ENCODE measurements at regions not wholly inside any gene's neighbourhood (a gene's known extent, or its start where the extent isn't known, plus 50 kb on each side); places are given as distances from the start of the nearest gene placed in this dataset.
"Not testable (repeated sequence)": the region's sequence is repeated elsewhere in the genome, so short reads cannot be mapped to it uniquely, and the experiment has no call there.

DNA sequence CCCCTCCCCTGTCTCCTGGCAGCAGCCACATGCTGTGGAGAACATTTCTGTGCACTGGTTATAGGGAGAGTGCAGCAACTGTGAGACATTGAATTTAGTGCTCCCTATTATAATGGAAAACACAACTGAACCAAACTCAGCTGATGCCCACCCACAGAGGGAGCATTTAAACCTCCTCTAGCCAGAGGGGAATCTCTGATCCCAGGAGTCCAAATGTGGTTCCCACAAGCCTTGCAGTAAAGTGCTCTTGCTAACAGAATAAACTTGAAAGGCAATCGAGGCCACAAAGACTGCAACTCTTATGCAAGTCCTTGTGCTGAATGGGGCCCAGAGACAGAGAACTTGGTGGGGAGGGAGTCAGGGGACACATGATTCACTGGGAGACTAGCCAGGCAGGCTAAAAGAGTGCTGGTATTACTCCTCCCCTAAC is 638.8 kb upstream of the VRK2 start:
- H3K4me3 ChIP-seq (ENCODE audit: low read depth, low read length) = no peak overlapping the region
- no peak for TF ChIP-seq CTCF (IDR thresholded peaks at IDR 0.05; ENCODE audit: low read depth, low read length)

DNA sequence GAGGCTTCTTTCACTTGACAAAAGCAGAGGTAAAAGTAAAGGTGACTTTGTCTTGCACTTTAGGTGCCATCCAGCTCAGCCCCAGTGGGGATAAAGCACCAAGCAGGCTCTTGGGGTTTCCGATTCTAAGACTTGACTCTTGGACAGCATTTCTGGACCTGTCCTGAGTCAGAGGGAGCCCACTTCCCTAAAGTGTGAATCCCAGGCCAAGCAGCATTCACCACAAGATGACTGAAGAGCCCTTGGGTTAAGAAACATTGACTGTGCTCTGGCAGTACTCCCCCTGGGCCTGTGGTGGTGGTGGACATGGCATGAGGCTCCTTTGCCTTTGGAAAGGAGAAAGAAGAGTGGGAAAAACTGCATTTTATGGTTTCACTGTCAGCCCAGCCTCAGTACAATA is 638.0 kb upstream of the VRK2 start:
- no peak for TF ChIP-seq CTCF (IDR thresholded peaks at IDR 0.05; ENCODE audit: low read depth, low read length)
- H3K4me3 ChIP-seq (ENCODE audit: low read depth, low read length) = no peak overlapping the region

GRCh38 chr2:57417007-57417406 is 629.6 kb upstream of the VRK2 start:
- no peak overlapping the region for H3K4me3 ChIP-seq (ENCODE audit: low read depth, low read length)
- TF ChIP-seq CTCF (IDR thresholded peaks at IDR 0.05; ENCODE audit: low read depth, low read length) = no peak

DNA sequence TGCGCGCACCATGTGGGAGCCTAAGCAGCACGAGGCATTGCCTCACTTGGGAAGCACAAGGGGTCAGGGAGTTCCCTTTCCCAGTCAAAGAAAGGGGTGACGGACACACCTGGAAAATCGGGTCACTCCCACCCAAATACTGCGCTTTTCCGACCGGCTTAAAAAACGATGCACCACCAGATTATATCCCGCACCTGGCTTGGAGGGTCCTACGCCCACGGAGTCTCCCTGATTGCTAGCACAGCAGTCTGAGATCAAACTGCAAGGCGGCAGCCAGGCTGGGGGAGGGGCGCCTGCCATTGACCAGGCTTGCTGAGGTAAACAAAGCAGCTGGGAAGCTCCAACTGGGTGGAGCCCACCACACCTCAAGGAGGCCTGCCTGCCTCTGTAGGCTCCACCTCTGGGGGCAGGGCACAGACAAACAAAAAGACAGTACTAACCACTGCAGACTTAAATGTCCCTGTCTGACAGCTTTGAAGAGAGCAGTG is 627.7 kb upstream of the VRK2 start:
- not testable (repeated sequence) for H3K4me3 ChIP-seq (ENCODE audit: low read depth, low read length)

GRCh38 chr2:57429831-57430230 is 616.8 kb upstream of the VRK2 start:
- no peak for TF ChIP-seq CTCF (IDR thresholded peaks at IDR 0.05; ENCODE audit: low read depth, low read length)

GRCh38 chr2:57432528-57432927 is 614.1 kb upstream of the VRK2 start:
- H3K4me3 ChIP-seq (ENCODE audit: low read depth, low read length) = no peak overlapping the region
- no peak for TF ChIP-seq CTCF (IDR thresholded peaks at IDR 0.05; ENCODE audit: low read depth, low read length)

More at GRCh38 chr2:57429831-57430230, 616.8 kb upstream of the VRK2 start:
- no peak overlapping the region for H3K4me3 ChIP-seq (ENCODE audit: low read depth, low read length)

GRCh38 chr2:57434441-57434840 is 612.2 kb upstream of the VRK2 start:
- no peak overlapping the region for H3K4me3 ChIP-seq (ENCODE audit: low read depth, low read length)
- no peak for TF ChIP-seq CTCF (IDR thresholded peaks at IDR 0.05; ENCODE audit: low read depth, low read length)

- H3K4me3 ChIP-seq (ENCODE audit: low read depth, low read length) = no peak overlapping the region
- no peak for TF ChIP-seq CTCF (IDR thresholded peaks at IDR 0.05; ENCODE audit: low read depth, low read length)
Observed at GRCh38 chr2:57434972-57435371, 611.6 kb upstream of the VRK2 start.
